ENCODE measurements at regions not wholly inside any gene's neighbourhood (a gene's known extent, or its start where the extent isn't known, plus 50 kb on each side); places are given as distances from the start of the nearest gene placed in this dataset.

DNA sequence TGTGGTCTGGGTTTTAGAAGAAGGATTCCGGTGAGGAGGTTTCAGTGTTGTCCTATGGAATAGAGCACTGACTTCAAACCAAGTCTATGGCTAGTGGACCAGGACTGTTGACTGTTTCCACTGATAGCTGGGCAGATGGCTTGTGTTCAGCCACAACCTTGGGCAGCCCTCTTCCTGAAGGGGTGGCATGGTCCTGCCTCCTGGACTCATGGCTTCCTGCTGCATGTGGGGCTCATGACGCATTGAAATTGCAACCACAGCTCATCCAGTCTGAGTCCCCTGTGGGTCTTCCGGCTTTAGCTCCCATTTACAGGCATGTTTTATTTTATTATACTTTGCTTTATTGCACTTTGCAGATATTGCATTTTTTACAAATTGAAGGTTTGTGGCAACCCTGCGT lies 105.0 kb downstream of the B3GNT2 start:
- TF ChIP-seq, protein P1, sequence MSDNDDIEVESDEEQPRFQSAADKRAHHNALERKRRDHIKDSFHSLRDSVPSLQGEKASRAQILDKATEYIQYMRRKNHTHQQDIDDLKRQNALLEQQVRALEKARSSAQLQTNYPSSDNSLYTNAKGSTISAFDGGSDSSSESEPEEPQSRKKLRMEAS (CRISPR knock-in tag; IDR thresholded peaks at IDR 0.05): no peak
- TF ChIP-seq, protein P2, sequence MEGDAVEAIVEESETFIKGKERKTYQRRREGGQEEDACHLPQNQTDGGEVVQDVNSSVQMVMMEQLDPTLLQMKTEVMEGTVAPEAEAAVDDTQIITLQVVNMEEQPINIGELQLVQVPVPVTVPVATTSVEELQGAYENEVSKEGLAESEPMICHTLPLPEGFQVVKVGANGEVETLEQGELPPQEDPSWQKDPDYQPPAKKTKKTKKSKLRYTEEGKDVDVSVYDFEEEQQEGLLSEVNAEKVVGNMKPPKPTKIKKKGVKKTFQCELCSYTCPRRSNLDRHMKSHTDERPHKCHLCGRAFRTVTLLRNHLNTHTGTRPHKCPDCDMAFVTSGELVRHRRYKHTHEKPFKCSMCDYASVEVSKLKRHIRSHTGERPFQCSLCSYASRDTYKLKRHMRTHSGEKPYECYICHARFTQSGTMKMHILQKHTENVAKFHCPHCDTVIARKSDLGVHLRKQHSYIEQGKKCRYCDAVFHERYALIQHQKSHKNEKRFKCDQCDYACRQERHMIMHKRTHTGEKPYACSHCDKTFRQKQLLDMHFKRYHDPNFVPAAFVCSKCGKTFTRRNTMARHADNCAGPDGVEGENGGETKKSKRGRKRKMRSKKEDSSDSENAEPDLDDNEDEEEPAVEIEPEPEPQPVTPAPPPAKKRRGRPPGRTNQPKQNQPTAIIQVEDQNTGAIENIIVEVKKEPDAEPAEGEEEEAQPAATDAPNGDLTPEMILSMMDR (IDR thresholded peaks at IDR 0.05): no peak
- TF ChIP-seq TEAD4 (CRISPR knock-in tag; IDR thresholded peaks at IDR 0.05) (no peak), TP53 (CRISPR knock-in tag; IDR thresholded peaks at IDR 0.05) (no peak), JUN (CRISPR knock-in tag; IDR thresholded peaks at IDR 0.05) (no peak), TCF7 (CRISPR knock-in tag; IDR thresholded peaks at IDR 0.05; ENCODE audit: low read depth) (no peak), KAT7 (CRISPR knock-in tag; IDR thresholded peaks at IDR 0.05; ENCODE audit: borderline replicate concordance) (no peak), FOXK1 (CRISPR knock-in tag; IDR thresholded peaks at IDR 0.05) (no peak)
- TF ChIP-seq, protein P3, sequence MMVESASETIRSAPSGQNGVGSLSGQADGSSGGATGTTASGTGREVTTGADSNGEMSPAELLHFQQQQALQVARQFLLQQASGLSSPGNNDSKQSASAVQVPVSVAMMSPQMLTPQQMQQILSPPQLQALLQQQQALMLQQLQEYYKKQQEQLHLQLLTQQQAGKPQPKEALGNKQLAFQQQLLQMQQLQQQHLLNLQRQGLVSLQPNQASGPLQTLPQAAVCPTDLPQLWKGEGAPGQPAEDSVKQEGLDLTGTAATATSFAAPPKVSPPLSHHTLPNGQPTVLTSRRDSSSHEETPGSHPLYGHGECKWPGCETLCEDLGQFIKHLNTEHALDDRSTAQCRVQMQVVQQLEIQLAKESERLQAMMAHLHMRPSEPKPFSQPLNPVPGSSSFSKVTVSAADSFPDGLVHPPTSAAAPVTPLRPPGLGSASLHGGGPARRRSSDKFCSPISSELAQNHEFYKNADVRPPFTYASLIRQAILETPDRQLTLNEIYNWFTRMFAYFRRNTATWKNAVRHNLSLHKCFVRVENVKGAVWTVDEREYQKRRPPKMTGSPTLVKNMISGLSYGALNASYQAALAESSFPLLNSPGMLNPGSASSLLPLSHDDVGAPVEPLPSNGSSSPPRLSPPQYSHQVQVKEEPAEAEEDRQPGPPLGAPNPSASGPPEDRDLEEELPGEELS (CRISPR knock-in tag; IDR thresholded peaks at IDR 0.05): no peak
- TF ChIP-seq, protein P4, sequence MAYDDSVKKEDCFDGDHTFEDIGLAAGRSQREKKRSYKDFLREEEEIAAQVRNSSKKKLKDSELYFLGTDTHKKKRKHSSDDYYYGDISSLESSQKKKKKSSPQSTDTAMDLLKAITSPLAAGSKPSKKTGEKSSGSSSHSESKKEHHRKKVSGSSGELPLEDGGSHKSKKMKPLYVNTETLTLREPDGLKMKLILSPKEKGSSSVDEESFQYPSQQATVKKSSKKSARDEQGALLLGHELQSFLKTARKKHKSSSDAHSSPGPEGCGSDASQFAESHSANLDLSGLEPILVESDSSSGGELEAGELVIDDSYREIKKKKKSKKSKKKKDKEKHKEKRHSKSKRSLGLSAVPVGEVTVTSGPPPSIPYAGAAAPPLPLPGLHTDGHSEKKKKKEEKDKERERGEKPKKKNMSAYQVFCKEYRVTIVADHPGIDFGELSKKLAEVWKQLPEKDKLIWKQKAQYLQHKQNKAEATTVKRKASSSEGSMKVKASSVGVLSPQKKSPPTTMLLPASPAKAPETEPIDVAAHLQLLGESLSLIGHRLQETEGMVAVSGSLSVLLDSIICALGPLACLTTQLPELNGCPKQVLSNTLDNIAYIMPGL (CRISPR knock-in tag; IDR thresholded peaks at IDR 0.05): no peak

Data from WTC11 (cell line).